Right lobe of liver (tissue), 6 donors: ENCODE measurements at regions not wholly inside any gene's neighbourhood (a gene's known extent, or its start where the extent isn't known, plus 50 kb on each side); places are given as distances from the start of the nearest gene placed in this dataset.

Experiments used
- ATAC-seq, 4 donors: fragments of 200-7000 bp; cut with Tn5 transposase; one replicate each; pipeline ENCODE4 v1.9.1; 2020; ENCODE audit warnings: mild to moderate bottlenecking in 4 of 4, moderate library complexity in 4 of 4
- DNase-seq, 3 donors: peaks; one replicate each; pipeline ENCODE4 v3.0.0-alpha.2; 2020
- H3K27ac ChIP-seq, 3 donors: fragments of 200-600 bp; one replicate each; pipeline ENCODE4 v1.8.0; 2022
- H3K27me3 ChIP-seq, 2 donors: fragments of 200-600 bp; one replicate each; pipeline ENCODE4 v1.8.0; 2022
- H3K36me3 ChIP-seq, 4 donors: fragments of 200-600 bp; sonication (generic) in 1 of 4; one replicate each; pipeline versions ENCODE4 v1.5.1 to v1.8.0; 2017 to 2022; ENCODE audit warnings: control low read depth in 1 of 4
- H3K4me1 ChIP-seq, 4 donors: fragments of 200-600 bp; sonication (generic) in 1 of 4; one replicate each; pipeline versions ENCODE4 v1.5.1 to v1.8.0; 2017 to 2022; ENCODE audit warnings: control low read depth in 1 of 4
- H3K4me3 ChIP-seq, 3 donors: fragments of 200-600 bp; one replicate each; pipeline ENCODE4 v1.8.0; 2022
- H3K9me3 ChIP-seq, 4 donors: fragments of 200-600 bp; sonication (generic) in 1 of 4; one replicate each; pipeline versions ENCODE4 v1.5.1 to v1.8.0; 2017 to 2022; ENCODE audit warnings: control low read depth in 1 of 4
- POLR2A ChIP-seq: fragments of 450-650 bp; IDR thresholded peaks from one replicate; pipeline ENCODE4 v1.6.1; 2017; ENCODE audit warnings: antibody characterized with exemption, mild to moderate bottlenecking
- WGBS: methylation state at CpG from one replicate; pipeline ENCODE4 v1.1.6; 2018; ENCODE audit warnings: low coverage, low lambda C conversion rate; ENCODE audit not compliant: insufficient coverage; ENCODE audit errors: missing lambda C conversion rate; 5-methylcytosine and 5-hydroxymethylcytosine counted together
- intact Hi-C, 2 donors: fragments of 100-400 bp; cut with DNase I; formaldehyde crosslinking; loops; one replicate each; pipeline versions ENCODE4 v1.11.2 to v1.14.1; 2022
- TF ChIP-seq, protein P1 (sequence below), 4 donors: fragments of 200-600 bp in 3 of 4; fragments of 450-650 bp in 1 of 4; IDR thresholded peaks; one replicate each; pipeline versions ENCODE4 v1.5.1 to v1.8.0; 2016 to 2022; ENCODE audit warnings: antibody characterized with exemption in 4 of 4, mild to moderate bottlenecking in 2 of 4
- donor health status: DM: no; HTN: yes; CAD: no.
- donor health status: DM: no; HTN: no; CAD: no.
- donor health status: DM: no; HTN: no; CAD: no.
- donor health status: DM: no; HTN: yes; CAD: no.
- donor health status: DM: no; HTN: yes; CAD: no.

DNA sequence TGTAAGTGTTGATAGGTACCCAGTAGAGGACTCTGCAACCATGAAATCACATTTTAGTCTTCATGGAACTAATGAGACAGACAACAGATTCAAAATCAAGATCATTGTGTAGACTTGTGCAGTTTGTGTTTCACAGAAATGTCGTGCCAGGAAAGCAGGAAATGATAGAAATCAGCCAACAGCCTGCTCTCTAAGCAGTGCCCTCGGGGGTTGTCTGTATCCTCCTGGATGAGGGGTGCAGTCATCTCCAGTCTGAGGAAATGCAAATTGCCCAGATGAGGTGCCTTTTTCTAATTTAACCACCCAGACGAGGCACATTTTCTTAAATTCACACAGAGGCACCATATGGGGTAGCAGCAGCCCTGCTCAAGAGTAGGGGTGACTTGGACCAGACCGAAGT lies 663.1 kb downstream of the XIRP2 start:
- Histone ChIP-seq H3K27me3 (no peaks in the 10 kb centered on the region), H3K36me3 (no peaks in the 10 kb centered on the region), H3K4me3 (no peak overlapping the region), H3K4me1 (no peaks in the 10 kb centered on the region), H3K9me3 (no peaks in the 10 kb centered on the region), H3K27ac (no peak overlapping the region)
- no peak for TF ChIP-seq POLR2A
- TF ChIP-seq, protein P1, sequence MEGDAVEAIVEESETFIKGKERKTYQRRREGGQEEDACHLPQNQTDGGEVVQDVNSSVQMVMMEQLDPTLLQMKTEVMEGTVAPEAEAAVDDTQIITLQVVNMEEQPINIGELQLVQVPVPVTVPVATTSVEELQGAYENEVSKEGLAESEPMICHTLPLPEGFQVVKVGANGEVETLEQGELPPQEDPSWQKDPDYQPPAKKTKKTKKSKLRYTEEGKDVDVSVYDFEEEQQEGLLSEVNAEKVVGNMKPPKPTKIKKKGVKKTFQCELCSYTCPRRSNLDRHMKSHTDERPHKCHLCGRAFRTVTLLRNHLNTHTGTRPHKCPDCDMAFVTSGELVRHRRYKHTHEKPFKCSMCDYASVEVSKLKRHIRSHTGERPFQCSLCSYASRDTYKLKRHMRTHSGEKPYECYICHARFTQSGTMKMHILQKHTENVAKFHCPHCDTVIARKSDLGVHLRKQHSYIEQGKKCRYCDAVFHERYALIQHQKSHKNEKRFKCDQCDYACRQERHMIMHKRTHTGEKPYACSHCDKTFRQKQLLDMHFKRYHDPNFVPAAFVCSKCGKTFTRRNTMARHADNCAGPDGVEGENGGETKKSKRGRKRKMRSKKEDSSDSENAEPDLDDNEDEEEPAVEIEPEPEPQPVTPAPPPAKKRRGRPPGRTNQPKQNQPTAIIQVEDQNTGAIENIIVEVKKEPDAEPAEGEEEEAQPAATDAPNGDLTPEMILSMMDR (IDR thresholded peaks at IDR 0.05) = no peak
- intact Hi-C loops = no loop called here
- 34% methylated on average over 4 of the region's 4 CpGs for WGBS
- DNase-seq (no peak), ATAC-seq (no peak)

DNA sequence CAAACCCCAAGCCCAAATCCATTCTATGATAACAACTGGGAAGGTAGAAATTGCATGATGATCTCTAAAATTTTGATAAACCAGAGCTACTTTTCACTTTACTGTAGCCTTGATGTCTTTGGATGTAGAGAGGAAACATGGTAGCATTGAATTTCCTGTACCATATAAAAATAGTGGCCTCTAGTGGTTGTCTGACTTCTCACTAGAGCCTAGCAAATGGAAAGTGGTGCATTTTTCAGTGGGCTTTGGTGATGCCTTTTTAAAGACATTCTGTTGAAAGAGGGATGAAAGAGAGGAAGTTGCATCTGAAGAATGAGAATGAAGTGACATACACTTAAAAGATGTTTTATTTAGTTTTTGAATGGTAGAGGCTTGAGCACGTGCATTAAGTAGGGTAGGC lies 662.2 kb downstream of the XIRP2 start:
- Histone ChIP-seq H3K36me3 (no peaks in the 10 kb centered on the region), H3K4me3 (no peak overlapping the region), H3K27me3 (no peaks in the 10 kb centered on the region), H3K27ac (no peak overlapping the region), H3K4me1 (no peaks in the 10 kb centered on the region), H3K9me3 (no peaks in the 10 kb centered on the region)
- 67% methylated on average over 1 of the region's 1 CpG for WGBS
- intact Hi-C loops = no loop called here
- no peak for ATAC-seq
- no peak for DNase-seq
- no peak for TF ChIP-seq POLR2A
- TF ChIP-seq, protein P1 (IDR thresholded peaks at IDR 0.05) = peak in 3 of 4 donors; percentile 12 to 31 (median 19)

DNA sequence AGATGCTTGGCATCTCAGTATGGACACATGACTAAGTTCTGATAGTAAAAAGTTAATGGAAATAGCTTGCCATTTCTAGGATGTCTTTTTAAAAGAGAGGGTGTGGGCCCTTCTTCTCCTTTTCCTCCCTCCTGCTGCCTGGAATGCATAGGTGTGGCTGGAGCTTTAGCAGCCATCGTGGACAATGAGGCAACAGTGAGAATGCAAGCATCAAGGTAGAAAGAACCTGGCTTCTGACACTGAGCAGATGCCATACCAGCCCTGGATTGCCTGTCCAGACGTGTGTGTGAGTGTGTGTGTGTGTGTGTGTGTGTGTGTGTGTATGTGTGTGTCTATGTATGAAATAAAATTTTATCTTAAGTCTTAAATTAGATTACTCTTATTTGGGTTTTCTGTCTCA lies 660.1 kb downstream of the XIRP2 start:
- intact Hi-C loops = no loop called here
- H3K4me1 ChIP-seq = no peaks in the 10 kb centered on the region
- WGBS = 43% methylated on average over 1 of the region's 2 CpGs
- H3K27ac ChIP-seq = no peak overlapping the region
- ATAC-seq (no peak), DNase-seq (no peak)
- H3K36me3 ChIP-seq = no peaks in the 10 kb centered on the region
- no peaks in the 10 kb centered on the region for H3K9me3 ChIP-seq
- H3K4me3 ChIP-seq = no peak overlapping the region
- H3K27me3 ChIP-seq = no peaks in the 10 kb centered on the region
- TF ChIP-seq, protein P1 (IDR thresholded peaks at IDR 0.05) = no peak
- no peak for TF ChIP-seq POLR2A

DNA sequence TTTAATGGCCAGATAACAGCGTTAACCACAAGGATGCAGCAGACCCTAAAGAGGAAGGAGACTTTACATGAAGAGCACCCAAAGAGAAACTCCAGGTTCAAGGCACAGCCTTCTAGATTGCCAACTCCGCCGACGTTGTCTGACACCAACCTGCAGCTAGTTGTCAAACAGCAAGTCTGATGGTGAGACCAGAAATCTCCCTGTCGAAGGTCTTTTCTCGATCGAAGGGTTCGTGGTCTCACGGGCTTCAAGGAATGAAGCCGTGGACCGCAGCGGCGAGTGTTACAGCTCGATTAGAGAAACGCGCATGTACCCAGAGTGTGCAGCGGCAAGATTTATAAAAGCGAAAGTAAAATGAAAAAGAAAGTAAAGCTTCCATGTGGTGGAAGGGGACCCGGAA lies 656.3 kb downstream of the XIRP2 start:
- ATAC-seq (no peak), DNase-seq (no peak)
- H3K36me3 ChIP-seq = no peaks in the 10 kb centered on the region
- no peak for TF ChIP-seq POLR2A
- TF ChIP-seq, protein P1 (IDR thresholded peaks at IDR 0.05) = no peak
- H3K27ac ChIP-seq = no peak overlapping the region
- no peak overlapping the region for H3K4me3 ChIP-seq
- intact Hi-C loops = no loop called here
- no peaks in the 10 kb centered on the region for H3K9me3 ChIP-seq
- no peaks in the 10 kb centered on the region for H3K27me3 ChIP-seq
- 90% methylated on average over 12 of the region's 19 CpGs for WGBS
- no peaks in the 10 kb centered on the region for H3K4me1 ChIP-seq

DNA sequence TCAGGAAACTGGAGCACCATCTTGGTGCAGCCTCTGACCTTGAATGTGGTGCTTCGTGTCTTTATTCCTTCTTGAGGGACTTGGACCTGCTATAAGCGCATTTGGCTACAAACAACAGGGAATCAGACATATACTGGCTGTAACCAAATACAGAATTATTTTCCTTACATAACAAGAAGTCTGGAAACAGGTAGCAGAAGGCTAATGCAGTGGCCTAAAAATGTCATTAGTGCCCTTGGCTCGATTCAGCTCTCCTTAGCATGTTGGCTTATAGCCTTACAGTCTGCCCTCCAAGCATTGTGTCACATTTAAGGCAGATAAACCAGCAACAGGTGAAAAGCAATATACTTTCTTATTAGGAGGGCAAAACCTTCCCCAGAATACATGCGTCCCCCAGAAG lies 655.4 kb downstream of the XIRP2 start:
- Histone ChIP-seq H3K27me3 (no peaks in the 10 kb centered on the region), H3K4me1 (no peaks in the 10 kb centered on the region), H3K4me3 (no peak overlapping the region), H3K36me3 (no peaks in the 10 kb centered on the region), H3K9me3 (no peaks in the 10 kb centered on the region), H3K27ac (no peak overlapping the region)
- TF ChIP-seq POLR2A = no peak
- TF ChIP-seq, protein P1 (IDR thresholded peaks at IDR 0.05) = no peak
- ATAC-seq (no peak), DNase-seq (no peak)
- 88% methylated on average over 4 of the region's 4 CpGs for WGBS
- intact Hi-C loops = no loop called here
